NCI-H748 treated with DMSO at 0.1 percent for 48 hours (cell line): ENCODE measurements at regions not wholly inside any gene's neighbourhood (a gene's known extent, or its start where the extent isn't known, plus 50 kb on each side); places are given as distances from the start of the nearest gene placed in this dataset.
"Not testable (repeated sequence)": the region's sequence is repeated elsewhere in the genome, so short reads cannot be mapped to it uniquely, and the experiment has no call there.

Source experiments
- DNase-seq: peaks from one replicate; lab custom pipeline; 2025; lab: John Stamatoyannopoulos, UW

GRCh38 chr2:21981127-21981526 lies 857.4 kb downstream of the TDRD15 start:
- DNase-seq: no peak

GRCh38 chr2:21993002-21993401 lies 869.2 kb downstream of the TDRD15 start:
- DNase-seq: no peak

- DNase-seq: no peak
Measured at GRCh38 chr2:21996339-21996738, 872.6 kb downstream of the TDRD15 start.

GRCh38 chr2:21999522-21999921 lies 875.8 kb downstream of the TDRD15 start:
- DNase-seq: no peak

- DNase-seq: no peak
Measured at GRCh38 chr2:22002066-22002465, 878.3 kb downstream of the TDRD15 start.

GRCh38 chr2:22003270-22003669 lies 879.5 kb downstream of the TDRD15 start:
- DNase-seq: no peak

- no peak for DNase-seq
Measured at GRCh38 chr2:22011048-22011447, 887.3 kb downstream of the TDRD15 start.

GRCh38 chr2:22020091-22020742 lies 896.4 kb downstream of the TDRD15 start:
- DNase-seq: no peak

GRCh38 chr2:22027345-22028005 lies 903.7 kb downstream of the TDRD15 start:
- DNase-seq: no peak

- DNase-seq: no peak
Measured at GRCh38 chr2:22035361-22035830, 911.6 kb downstream of the TDRD15 start.

- no peak for DNase-seq
Measured at GRCh38 chr2:22037274-22037673, 913.5 kb downstream of the TDRD15 start.

- no peak for DNase-seq
Measured at GRCh38 chr2:22043784-22044183, 920.0 kb downstream of the TDRD15 start.

- no peak for DNase-seq
Measured at GRCh38 chr2:22055784-22056620, 932.2 kb downstream of the TDRD15 start.

- no peak for DNase-seq
Measured at GRCh38 chr2:22056621-22057132, 932.9 kb downstream of the TDRD15 start.

GRCh38 chr2:22062679-22063078 lies 938.9 kb downstream of the TDRD15 start:
- DNase-seq: no peak

- DNase-seq: no peak
Measured at GRCh38 chr2:22076454-22076853, 952.7 kb downstream of the TDRD15 start.

- no peak for DNase-seq
Measured at GRCh38 chr2:22078701-22079100, 954.9 kb downstream of the TDRD15 start.

- DNase-seq: no peak
Measured at GRCh38 chr2:22079583-22079982, 955.8 kb downstream of the TDRD15 start.

- DNase-seq: no peak
Measured at GRCh38 chr2:22086726-22087125, 963.0 kb downstream of the TDRD15 start.

GRCh38 chr2:22103617-22104016 lies 979.8 kb downstream of the TDRD15 start:
- DNase-seq: not testable (repeated sequence)

GRCh38 chr2:22110244-22110651 lies 986.5 kb downstream of the TDRD15 start:
- no peak for DNase-seq

- no peak for DNase-seq
Measured at GRCh38 chr2:22124003-22124402, 1000.2 kb downstream of the TDRD15 start.

- no peak for DNase-seq
Measured at GRCh38 chr2:22126106-22126505, 1002.3 kb downstream of the TDRD15 start.
